PC-9 (cell line): ENCODE measurements at regions not wholly inside any gene's neighbourhood (a gene's known extent, or its start where the extent isn't known, plus 50 kb on each side); places are given as distances from the start of the nearest gene placed in this dataset.

Source experiments
- BruUV-seq: library from RNA; stranded (reverse); fragments of 400-500 nt; replicated peaks from 2 replicates; lab custom pipeline; 2021; lab: Mats Ljungman, UMichigan
- CTCF ChIA-PET: fragments of 300-600 bp; sonication (Branson Sonifier 250); formaldehyde crosslinking; loops from one replicate; lab custom pipeline; 2022; ENCODE audit warnings: antibody characterized with exemption; lab: Charles Lee
- POLR2A ChIA-PET: fragments of 300-600 bp; sonication (Branson Sonifier 250); formaldehyde crosslinking; loops from one replicate; lab custom pipeline; 2022; ENCODE audit warnings: antibody characterized with exemption; ENCODE audit not compliant: unreplicated experiment; lab: Charles Lee
- DNase-seq, 2 experiments: peaks; one replicate each; pipeline versions ENCODE4 v3.0.0 to v3.0.0-alpha.2; 2015 to 2022; ENCODE audit warnings: mixed read lengths in 1 of 2
- H2AFZ ChIP-seq: fragments of 200-600 bp; sonication (generic); 2 replicates; pipeline ENCODE4 v1.8.1; 2017; ENCODE audit warnings: antibody characterized with exemption
- H3F3A ChIP-seq: fragments of 200-600 bp; sonication (generic); 2 replicates; pipeline ENCODE4 v1.8.1; 2017; ENCODE audit warnings: antibody characterized with exemption, mild to moderate bottlenecking, low read depth; ENCODE audit not compliant: insufficient read depth
- H3K27ac ChIP-seq: fragments of 200-600 bp; sonication (generic); 2 replicates; pipeline ENCODE4 v1.6.1; 2016; ENCODE audit warnings: mixed run types
- H3K27me3 ChIP-seq: fragments of 200-600 bp; sonication (generic); 2 replicates; pipeline ENCODE4 v1.6.1; 2016; ENCODE audit warnings: low read depth, mixed run types; ENCODE audit not compliant: insufficient read depth
- H3K36me3 ChIP-seq: fragments of 200-600 bp; sonication (generic); 2 replicates; pipeline ENCODE4 v1.6.1; 2016; ENCODE audit warnings: low read depth, mixed run types
- H3K4me1 ChIP-seq: fragments of 200-600 bp; sonication (generic); replicated peaks from 2 replicates; pipeline ENCODE4 v1.6.1; 2016; ENCODE audit warnings: mixed run types; ENCODE audit not compliant: insufficient read depth
- H3K4me2 ChIP-seq: fragments of 200-600 bp; sonication (generic); 2 replicates; pipeline ENCODE4 v1.6.1; 2017; ENCODE audit warnings: mixed run types
- H3K4me3 ChIP-seq: fragments of 200-600 bp; sonication (generic); 2 replicates; pipeline ENCODE4 v1.6.1; 2016; ENCODE audit warnings: mixed run types
- H3K79me2 ChIP-seq: fragments of 200-600 bp; sonication (generic); 2 replicates; pipeline ENCODE4 v1.6.1; 2017; ENCODE audit warnings: low read depth, mixed run types
- H3K9me2 ChIP-seq: fragments of 200-600 bp; sonication (generic); 2 replicates; pipeline ENCODE4 v1.8.1; 2017; ENCODE audit warnings: mild to moderate bottlenecking; ENCODE audit not compliant: insufficient read depth
- H3K9me3 ChIP-seq: fragments of 200-600 bp; sonication (generic); 2 replicates; pipeline ENCODE4 v1.8.1; 2016; ENCODE audit warnings: low read depth; ENCODE audit not compliant: insufficient read depth
- H4K20me1 ChIP-seq: fragments of 200-600 bp; sonication (generic); 2 replicates; pipeline ENCODE4 v1.8.1; 2017; ENCODE audit not compliant: insufficient read depth
- EZH2 ChIP-seq: fragments of 200-600 bp; sonication (generic); IDR thresholded peaks from 2 replicates; pipeline ENCODE4 v1.8.0; 2017; ENCODE audit warnings: antibody characterized with exemption, low read depth
- intact Hi-C: fragments of 100-400 bp; cut with micrococcal nuclease; formaldehyde crosslinking; loops from one replicate; pipeline ENCODE4 v1.10.0; 2022; ENCODE audit not compliant: unreplicated experiment
- TF ChIP-seq, protein P1 (sequence below): fragments of 200-600 bp; sonication (generic); conservative IDR thresholded peaks from 2 replicates; pipeline ENCODE4 v1.6.1; 2017; ENCODE audit warnings: mixed run types, antibody characterized with exemption, mild to moderate bottlenecking, moderate library complexity

DNA sequence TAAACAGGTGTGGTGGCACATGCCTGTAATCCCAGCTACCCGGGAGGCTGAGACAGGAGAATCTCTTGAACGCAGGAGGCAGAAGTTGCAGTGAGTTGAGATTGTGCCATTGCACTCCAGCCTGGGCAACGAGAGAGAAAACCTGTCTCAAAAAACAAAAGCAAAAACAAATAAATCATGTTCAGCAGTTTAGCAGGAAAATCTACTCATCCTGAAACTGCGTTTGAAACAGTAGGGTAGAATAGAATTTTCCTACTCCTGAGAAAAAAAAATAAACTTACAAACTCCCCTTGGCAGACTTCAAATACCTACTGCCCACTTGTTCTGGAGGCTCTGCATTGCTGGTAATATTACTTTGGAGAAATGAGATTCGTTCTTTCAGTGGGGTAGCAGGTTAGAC is 367.7 kb downstream of the GADD45G start:
- no peak overlapping the region for H2AFZ ChIP-seq
- no TSS peak for BruUV-seq
- H3K27me3 ChIP-seq = peaks cover 41% of the 10 kb centered on the region
- H3K4me3 ChIP-seq = no peak overlapping the region
- H3K36me3 ChIP-seq = no peaks in the 10 kb centered on the region
- no peaks in the 10 kb centered on the region for H3F3A ChIP-seq
- TF ChIP-seq EZH2 = no peak
- TF ChIP-seq, protein P1, sequence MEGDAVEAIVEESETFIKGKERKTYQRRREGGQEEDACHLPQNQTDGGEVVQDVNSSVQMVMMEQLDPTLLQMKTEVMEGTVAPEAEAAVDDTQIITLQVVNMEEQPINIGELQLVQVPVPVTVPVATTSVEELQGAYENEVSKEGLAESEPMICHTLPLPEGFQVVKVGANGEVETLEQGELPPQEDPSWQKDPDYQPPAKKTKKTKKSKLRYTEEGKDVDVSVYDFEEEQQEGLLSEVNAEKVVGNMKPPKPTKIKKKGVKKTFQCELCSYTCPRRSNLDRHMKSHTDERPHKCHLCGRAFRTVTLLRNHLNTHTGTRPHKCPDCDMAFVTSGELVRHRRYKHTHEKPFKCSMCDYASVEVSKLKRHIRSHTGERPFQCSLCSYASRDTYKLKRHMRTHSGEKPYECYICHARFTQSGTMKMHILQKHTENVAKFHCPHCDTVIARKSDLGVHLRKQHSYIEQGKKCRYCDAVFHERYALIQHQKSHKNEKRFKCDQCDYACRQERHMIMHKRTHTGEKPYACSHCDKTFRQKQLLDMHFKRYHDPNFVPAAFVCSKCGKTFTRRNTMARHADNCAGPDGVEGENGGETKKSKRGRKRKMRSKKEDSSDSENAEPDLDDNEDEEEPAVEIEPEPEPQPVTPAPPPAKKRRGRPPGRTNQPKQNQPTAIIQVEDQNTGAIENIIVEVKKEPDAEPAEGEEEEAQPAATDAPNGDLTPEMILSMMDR = no peak
- H3K79me2 ChIP-seq = no peaks in the 10 kb centered on the region
- H3K4me1 ChIP-seq = no peaks in the 10 kb centered on the region
- H3K4me2 ChIP-seq = no peak overlapping the region
- ChIA-PET POLR2A (no interaction called here), CTCF (no interaction called here)
- intact Hi-C loops = no loop called here
- H3K27ac ChIP-seq = no peak overlapping the region
- no peak for DNase-seq
- no peaks in the 10 kb centered on the region for H3K9me2 ChIP-seq
- no peaks in the 10 kb centered on the region for H4K20me1 ChIP-seq
- no peaks in the 10 kb centered on the region for H3K9me3 ChIP-seq

DNA sequence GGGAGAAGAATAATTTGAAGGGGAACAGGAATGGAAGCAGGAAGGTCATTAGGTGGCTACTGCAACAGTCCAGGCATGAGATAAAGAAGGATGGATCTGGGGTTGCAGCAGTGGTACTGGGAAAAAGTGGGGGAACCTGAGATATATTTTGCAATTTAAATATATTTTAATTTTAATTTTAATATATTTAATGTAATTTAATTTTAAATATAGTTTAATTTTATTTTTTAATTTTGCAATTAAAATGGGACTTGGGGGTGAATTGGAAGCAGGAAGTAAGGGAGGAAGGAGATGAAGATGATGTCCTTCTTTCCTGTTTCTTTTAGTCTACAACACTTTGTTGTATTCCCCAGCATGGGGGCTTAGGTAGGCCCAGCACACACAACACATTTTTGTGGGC is 369.8 kb downstream of the GADD45G start:
- Histone ChIP-seq H3K9me2 (no peaks in the 10 kb centered on the region), H3K4me2 (no peak overlapping the region), H3F3A (no peaks in the 10 kb centered on the region), H3K9me3 (no peaks in the 10 kb centered on the region), H3K79me2 (no peaks in the 10 kb centered on the region), H4K20me1 (no peaks in the 10 kb centered on the region), H3K27ac (no peak overlapping the region), H3K4me1 (no peaks in the 10 kb centered on the region), H3K27me3 (peaks cover 48% of the 10 kb centered on the region), H3K36me3 (no peaks in the 10 kb centered on the region), H2AFZ (no peak overlapping the region), H3K4me3 (no peak overlapping the region)
- POLR2A ChIA-PET = no interaction called here
- BruUV-seq = no TSS peak
- no peak for DNase-seq
- CTCF ChIA-PET = interaction anchor here (0.6 kb wide), 1 partner anchor 799 kb away, joined by 10 read pairs; no protein-coding TSS in a partner anchor
- TF ChIP-seq, protein P1 = no peak
- TF ChIP-seq EZH2 = no peak
- intact Hi-C loops = no loop called here

DNA sequence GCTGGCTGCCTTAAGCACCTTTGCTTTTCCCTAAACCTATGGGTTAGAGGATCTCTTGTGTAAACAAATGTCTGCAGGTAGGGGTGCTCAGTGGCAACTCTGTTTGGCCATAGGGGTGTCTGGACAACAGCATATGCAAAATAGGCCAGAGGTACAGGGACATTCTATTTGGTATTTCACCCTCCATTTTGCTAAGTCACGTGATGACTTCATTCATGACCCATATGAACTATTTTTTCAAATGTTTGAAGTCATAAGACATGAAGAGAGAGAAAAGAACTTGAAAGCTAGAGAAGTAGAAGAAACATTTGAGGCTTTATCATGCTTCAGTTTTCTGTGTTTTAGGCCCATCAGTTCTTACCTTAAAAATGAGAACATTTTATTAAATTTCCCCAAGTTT is 370.2 kb downstream of the GADD45G start:
- no peak overlapping the region for H3K4me3 ChIP-seq
- no peak overlapping the region for H3K27ac ChIP-seq
- no peaks in the 10 kb centered on the region for H3F3A ChIP-seq
- peaks cover 47% of the 10 kb centered on the region for H3K27me3 ChIP-seq
- H3K4me1 ChIP-seq = no peaks in the 10 kb centered on the region
- no peak overlapping the region for H2AFZ ChIP-seq
- DNase-seq = no peak
- no peaks in the 10 kb centered on the region for H3K79me2 ChIP-seq
- no TSS peak for BruUV-seq
- POLR2A ChIA-PET = no interaction called here
- H3K4me2 ChIP-seq = no peak overlapping the region
- H4K20me1 ChIP-seq = no peaks in the 10 kb centered on the region
- H3K9me3 ChIP-seq = no peaks in the 10 kb centered on the region
- intact Hi-C loops = no loop called here
- CTCF ChIA-PET = interaction anchor here (0.6 kb wide), 1 partner anchor 799 kb away, joined by 10 read pairs; no protein-coding TSS in a partner anchor
- no peaks in the 10 kb centered on the region for H3K36me3 ChIP-seq
- TF ChIP-seq, protein P1 = no peak
- no peak for TF ChIP-seq EZH2
- no peaks in the 10 kb centered on the region for H3K9me2 ChIP-seq
